Lower leg skin (tissue), 3 donors: ENCODE measurements at regions not wholly inside any gene's neighbourhood (a gene's known extent, or its start where the extent isn't known, plus 50 kb on each side); places are given as distances from the start of the nearest gene placed in this dataset.

ENCODE experiments used
- CTCF ChIP-seq, 3 donors: fragments of 450-650 bp; IDR thresholded peaks; one replicate each; pipeline ENCODE4 v1.5.1; 2016; ENCODE audit warnings: antibody characterized with exemption in 3 of 3, mild to moderate bottlenecking in 3 of 3, moderate library complexity in 2 of 3
- POLR2A ChIP-seq, 2 donors: fragments of 450-650 bp; IDR thresholded peaks; one replicate each; pipeline ENCODE4 v1.6.1; 2016 to 2017; ENCODE audit warnings: antibody characterized with exemption in 2 of 2, mild to moderate bottlenecking in 1 of 2, moderate library complexity in 1 of 2

GRCh38 chr4:186820391-186820891 is 96.8 kb upstream of the FAT1 start:
- TF ChIP-seq POLR2A (IDR thresholded peaks at IDR 0.05) (no peak), CTCF (IDR thresholded peaks at IDR 0.05) (no peak)
